HL-60 (cell line): ENCODE measurements at regions not wholly inside any gene's neighbourhood (a gene's known extent, or its start where the extent isn't known, plus 50 kb on each side); places are given as distances from the start of the nearest gene placed in this dataset.

ENCODE experiments used
- DNase-seq, 2 experiments: peaks; one replicate each; pipeline ENCODE4 v3.0.0-alpha.2; 2010 to 2020; ENCODE audit warnings: low read depth in 1 of 2, low spot score in 1 of 2
- H3K27ac ChIP-seq: fragments of 250-450 bp; sonication (Bioruptor Pico); replicated peaks from 2 replicates; pipeline ENCODE4 v1.5.1; 2020; ENCODE audit warnings: mild to moderate bottlenecking, moderate library complexity
- H3K27me3 ChIP-seq: fragments of 250-450 bp; sonication (Bioruptor Pico); 2 replicates; pipeline ENCODE4 v1.5.1; 2021; ENCODE audit warnings: mild to moderate bottlenecking, moderate library complexity; ENCODE audit not compliant: insufficient read depth, poor library complexity, severe bottlenecking
- H3K4me3 ChIP-seq: replicated peaks from 2 replicates; pipeline ENCODE4 v1.5.1; 2011; ENCODE audit warnings: mild to moderate bottlenecking, control low read depth, low read length; ENCODE audit not compliant: insufficient read depth
- GABPA ChIP-seq: IDR thresholded peaks from 2 replicates; pipeline ENCODE4 v1.6.1; 2012; ENCODE audit warnings: low read depth
- POLR2AphosphoS5 ChIP-seq: IDR thresholded peaks from 2 replicates; pipeline ENCODE4 v1.6.1; 2012; ENCODE audit warnings: low read depth
- SPI1 ChIP-seq: IDR thresholded peaks from 2 replicates; pipeline ENCODE4 v1.6.1; 2012; ENCODE audit warnings: low read depth, mild to moderate bottlenecking, borderline replicate concordance
- TF ChIP-seq, protein P1 (sequence below): IDR thresholded peaks from one replicate; pipeline ENCODE4 v1.5.1; 2011; ENCODE audit warnings: low read length, control low read depth, inconsistent platforms; ENCODE audit not compliant: insufficient read depth
- TF ChIP-seq, protein P2 (sequence below): IDR thresholded peaks from 2 replicates; pipeline ENCODE4 v1.6.1; 2012; ENCODE audit warnings: low read depth; ENCODE audit not compliant: insufficient replicate concordance

- DNase-seq: no peak
- no peak overlapping the region for H3K4me3 ChIP-seq
- H3K27me3 ChIP-seq: no peaks in the 10 kb centered on the region
- TF ChIP-seq, protein P1, sequence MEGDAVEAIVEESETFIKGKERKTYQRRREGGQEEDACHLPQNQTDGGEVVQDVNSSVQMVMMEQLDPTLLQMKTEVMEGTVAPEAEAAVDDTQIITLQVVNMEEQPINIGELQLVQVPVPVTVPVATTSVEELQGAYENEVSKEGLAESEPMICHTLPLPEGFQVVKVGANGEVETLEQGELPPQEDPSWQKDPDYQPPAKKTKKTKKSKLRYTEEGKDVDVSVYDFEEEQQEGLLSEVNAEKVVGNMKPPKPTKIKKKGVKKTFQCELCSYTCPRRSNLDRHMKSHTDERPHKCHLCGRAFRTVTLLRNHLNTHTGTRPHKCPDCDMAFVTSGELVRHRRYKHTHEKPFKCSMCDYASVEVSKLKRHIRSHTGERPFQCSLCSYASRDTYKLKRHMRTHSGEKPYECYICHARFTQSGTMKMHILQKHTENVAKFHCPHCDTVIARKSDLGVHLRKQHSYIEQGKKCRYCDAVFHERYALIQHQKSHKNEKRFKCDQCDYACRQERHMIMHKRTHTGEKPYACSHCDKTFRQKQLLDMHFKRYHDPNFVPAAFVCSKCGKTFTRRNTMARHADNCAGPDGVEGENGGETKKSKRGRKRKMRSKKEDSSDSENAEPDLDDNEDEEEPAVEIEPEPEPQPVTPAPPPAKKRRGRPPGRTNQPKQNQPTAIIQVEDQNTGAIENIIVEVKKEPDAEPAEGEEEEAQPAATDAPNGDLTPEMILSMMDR: no peak
- TF ChIP-seq, protein P2, sequence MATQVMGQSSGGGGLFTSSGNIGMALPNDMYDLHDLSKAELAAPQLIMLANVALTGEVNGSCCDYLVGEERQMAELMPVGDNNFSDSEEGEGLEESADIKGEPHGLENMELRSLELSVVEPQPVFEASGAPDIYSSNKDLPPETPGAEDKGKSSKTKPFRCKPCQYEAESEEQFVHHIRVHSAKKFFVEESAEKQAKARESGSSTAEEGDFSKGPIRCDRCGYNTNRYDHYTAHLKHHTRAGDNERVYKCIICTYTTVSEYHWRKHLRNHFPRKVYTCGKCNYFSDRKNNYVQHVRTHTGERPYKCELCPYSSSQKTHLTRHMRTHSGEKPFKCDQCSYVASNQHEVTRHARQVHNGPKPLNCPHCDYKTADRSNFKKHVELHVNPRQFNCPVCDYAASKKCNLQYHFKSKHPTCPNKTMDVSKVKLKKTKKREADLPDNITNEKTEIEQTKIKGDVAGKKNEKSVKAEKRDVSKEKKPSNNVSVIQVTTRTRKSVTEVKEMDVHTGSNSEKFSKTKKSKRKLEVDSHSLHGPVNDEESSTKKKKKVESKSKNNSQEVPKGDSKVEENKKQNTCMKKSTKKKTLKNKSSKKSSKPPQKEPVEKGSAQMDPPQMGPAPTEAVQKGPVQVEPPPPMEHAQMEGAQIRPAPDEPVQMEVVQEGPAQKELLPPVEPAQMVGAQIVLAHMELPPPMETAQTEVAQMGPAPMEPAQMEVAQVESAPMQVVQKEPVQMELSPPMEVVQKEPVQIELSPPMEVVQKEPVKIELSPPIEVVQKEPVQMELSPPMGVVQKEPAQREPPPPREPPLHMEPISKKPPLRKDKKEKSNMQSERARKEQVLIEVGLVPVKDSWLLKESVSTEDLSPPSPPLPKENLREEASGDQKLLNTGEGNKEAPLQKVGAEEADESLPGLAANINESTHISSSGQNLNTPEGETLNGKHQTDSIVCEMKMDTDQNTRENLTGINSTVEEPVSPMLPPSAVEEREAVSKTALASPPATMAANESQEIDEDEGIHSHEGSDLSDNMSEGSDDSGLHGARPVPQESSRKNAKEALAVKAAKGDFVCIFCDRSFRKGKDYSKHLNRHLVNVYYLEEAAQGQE: no peak
- TF ChIP-seq GABPA (no peak), POLR2AphosphoS5 (no peak), SPI1 (no peak)
- no peak overlapping the region for H3K27ac ChIP-seq
Observed at GRCh38 chr14:101328412-101329028, 232.8 kb upstream of the DIO3 start.

- Histone ChIP-seq H3K27ac (no peak overlapping the region), H3K27me3 (no peaks in the 10 kb centered on the region), H3K4me3 (no peak overlapping the region)
- no peak for DNase-seq
- TF ChIP-seq, protein P2: no peak
- TF ChIP-seq, protein P1: no peak
- TF ChIP-seq SPI1 (no peak), POLR2AphosphoS5 (no peak), GABPA (no peak)
Observed at GRCh38 chr14:101330416-101331140, 230.7 kb upstream of the DIO3 start.

DNA sequence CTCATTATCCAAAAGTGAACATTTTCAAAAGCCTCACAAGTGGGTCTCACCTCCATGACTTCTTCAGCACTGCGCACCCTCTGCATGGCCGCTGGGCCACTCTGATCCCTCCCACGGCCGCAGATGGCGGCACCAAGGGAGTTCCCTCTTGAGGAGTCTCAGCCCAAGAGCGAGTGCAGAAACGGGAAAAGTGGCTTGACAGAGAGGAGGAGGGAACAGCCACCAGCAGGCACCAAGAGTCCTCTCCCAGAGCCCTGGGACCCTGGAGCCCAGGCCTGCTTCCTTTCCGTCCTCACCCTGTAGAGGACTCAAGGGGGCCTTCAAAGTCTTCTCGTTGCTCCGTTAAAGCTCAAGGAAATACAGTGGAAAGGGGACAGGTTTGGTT lies 230.2 kb upstream of the DIO3 start:
- no peak overlapping the region for H3K4me3 ChIP-seq
- TF ChIP-seq SPI1 (no peak), POLR2AphosphoS5 (no peak), GABPA (no peak)
- TF ChIP-seq, protein P2: no peak
- TF ChIP-seq, protein P1: no peak
- no peak for DNase-seq
- H3K27me3 ChIP-seq: peaks cover 3% of the 10 kb centered on the region
- H3K27ac ChIP-seq: no peak overlapping the region
